Neural crest cell (in vitro differentiated cells): ENCODE measurements at regions not wholly inside any gene's neighbourhood (a gene's known extent, or its start where the extent isn't known, plus 50 kb on each side); places are given as distances from the start of the nearest gene placed in this dataset.

ENCODE experiments used
- DNase-seq: peaks from one replicate; pipeline ENCODE4 v3.0.0; 2021; ENCODE audit warnings: low read depth, mixed read lengths, low spot score
- H3K27ac Mint-ChIP-seq: one replicate; pipeline ENCODE4 v1.8.0; 2021; ENCODE audit warnings: mild to moderate bottlenecking, mixed read lengths; ENCODE audit not compliant: unreplicated experiment
- H3K27me3 Mint-ChIP-seq: 2 replicates; pipeline ENCODE4 v1.8.0; 2021; ENCODE audit warnings: low read depth, mild to moderate bottlenecking, mixed read lengths
- H3K36me3 Mint-ChIP-seq: 2 replicates; pipeline ENCODE4 v1.8.0; 2021; ENCODE audit warnings: low read depth, mild to moderate bottlenecking, mixed read lengths
- H3K4me1 Mint-ChIP-seq: 2 replicates; pipeline ENCODE4 v1.8.0; 2021; ENCODE audit warnings: mixed read lengths
- H3K4me3 Mint-ChIP-seq: one replicate; pipeline ENCODE4 v1.8.0; 2021; ENCODE audit warnings: mild to moderate bottlenecking, mixed read lengths
- H3K9me3 Mint-ChIP-seq: 2 replicates; pipeline ENCODE4 v1.8.0; 2021; ENCODE audit warnings: mixed read lengths
- TF ChIP-seq, protein P1 (sequence below): fragments of 200-600 bp; sonication (generic); conservative IDR thresholded peaks from 2 replicates; pipeline ENCODE4 v1.5.0; 2021; ENCODE audit warnings: antibody characterized with exemption, mild to moderate bottlenecking

DNA sequence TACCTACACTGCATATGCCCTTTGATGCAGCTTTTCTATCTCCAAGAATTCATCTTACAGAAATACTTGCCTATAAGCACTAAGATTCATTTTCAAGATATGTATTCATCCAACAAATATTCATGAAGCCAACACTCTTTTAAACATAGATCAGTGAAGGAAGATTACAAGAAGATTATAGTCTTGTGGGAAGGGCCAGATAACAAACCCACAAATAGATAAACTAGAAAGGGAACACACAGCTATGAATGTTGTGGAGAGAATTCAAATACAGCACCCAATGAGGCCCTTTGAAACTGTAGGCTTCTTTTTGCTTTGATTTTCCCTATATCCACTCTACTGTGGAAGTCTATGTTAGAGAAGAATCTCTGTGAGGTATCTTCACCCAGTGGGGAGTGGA lies 186.7 kb upstream of the RBMS1 start:
- TF ChIP-seq, protein P1, sequence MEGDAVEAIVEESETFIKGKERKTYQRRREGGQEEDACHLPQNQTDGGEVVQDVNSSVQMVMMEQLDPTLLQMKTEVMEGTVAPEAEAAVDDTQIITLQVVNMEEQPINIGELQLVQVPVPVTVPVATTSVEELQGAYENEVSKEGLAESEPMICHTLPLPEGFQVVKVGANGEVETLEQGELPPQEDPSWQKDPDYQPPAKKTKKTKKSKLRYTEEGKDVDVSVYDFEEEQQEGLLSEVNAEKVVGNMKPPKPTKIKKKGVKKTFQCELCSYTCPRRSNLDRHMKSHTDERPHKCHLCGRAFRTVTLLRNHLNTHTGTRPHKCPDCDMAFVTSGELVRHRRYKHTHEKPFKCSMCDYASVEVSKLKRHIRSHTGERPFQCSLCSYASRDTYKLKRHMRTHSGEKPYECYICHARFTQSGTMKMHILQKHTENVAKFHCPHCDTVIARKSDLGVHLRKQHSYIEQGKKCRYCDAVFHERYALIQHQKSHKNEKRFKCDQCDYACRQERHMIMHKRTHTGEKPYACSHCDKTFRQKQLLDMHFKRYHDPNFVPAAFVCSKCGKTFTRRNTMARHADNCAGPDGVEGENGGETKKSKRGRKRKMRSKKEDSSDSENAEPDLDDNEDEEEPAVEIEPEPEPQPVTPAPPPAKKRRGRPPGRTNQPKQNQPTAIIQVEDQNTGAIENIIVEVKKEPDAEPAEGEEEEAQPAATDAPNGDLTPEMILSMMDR, result no peak
- H3K27me3 Mint-ChIP-seq, result no peaks in the 10 kb centered on the region
- DNase-seq, result no peak
- peaks cover 14% of the 10 kb centered on the region for H3K9me3 Mint-ChIP-seq
- no peak overlapping the region for H3K27ac Mint-ChIP-seq
- H3K36me3 Mint-ChIP-seq, result peaks cover 8% of the 10 kb centered on the region
- no peaks in the 10 kb centered on the region for H3K4me1 Mint-ChIP-seq
- no peak overlapping the region for H3K4me3 Mint-ChIP-seq

DNA sequence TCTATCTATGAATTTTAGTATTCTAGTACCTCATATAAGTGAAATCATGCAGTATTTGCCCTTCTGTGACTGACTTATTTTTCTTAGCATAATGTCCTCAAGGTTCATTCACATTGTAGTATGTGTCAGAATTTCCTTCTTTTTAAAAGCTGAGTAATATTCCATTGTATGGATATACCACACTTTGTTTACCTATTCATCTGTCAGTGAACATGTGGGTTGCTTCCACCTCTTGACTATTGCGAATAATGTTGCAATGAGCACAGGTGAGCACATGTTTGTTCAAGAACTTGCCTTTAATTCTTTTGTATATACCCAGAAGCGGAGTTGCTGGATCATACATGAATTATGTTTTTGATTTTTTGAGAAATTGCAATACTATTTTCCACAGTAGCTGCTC lies 187.4 kb upstream of the RBMS1 start:
- peaks cover 8% of the 10 kb centered on the region for H3K36me3 Mint-ChIP-seq
- TF ChIP-seq, protein P1, result no peak
- no peaks in the 10 kb centered on the region for H3K27me3 Mint-ChIP-seq
- no peak for DNase-seq
- no peak overlapping the region for H3K27ac Mint-ChIP-seq
- H3K4me3 Mint-ChIP-seq, result no peak overlapping the region
- peaks cover 14% of the 10 kb centered on the region for H3K9me3 Mint-ChIP-seq
- no peaks in the 10 kb centered on the region for H3K4me1 Mint-ChIP-seq

- Mint-ChIP-seq H3K4me3 (no peak overlapping the region), H3K9me3 (peaks cover 14% of the 10 kb centered on the region), H3K27me3 (no peaks in the 10 kb centered on the region), H3K36me3 (peaks cover 8% of the 10 kb centered on the region), H3K4me1 (peaks cover 4% of the 10 kb centered on the region), H3K27ac (no peak overlapping the region)
- DNase-seq, result no peak
- TF ChIP-seq, protein P1, result no peak
These were observed 189.6 kb upstream of the RBMS1 start for GRCh38 chr2:160683206-160683605.

DNA sequence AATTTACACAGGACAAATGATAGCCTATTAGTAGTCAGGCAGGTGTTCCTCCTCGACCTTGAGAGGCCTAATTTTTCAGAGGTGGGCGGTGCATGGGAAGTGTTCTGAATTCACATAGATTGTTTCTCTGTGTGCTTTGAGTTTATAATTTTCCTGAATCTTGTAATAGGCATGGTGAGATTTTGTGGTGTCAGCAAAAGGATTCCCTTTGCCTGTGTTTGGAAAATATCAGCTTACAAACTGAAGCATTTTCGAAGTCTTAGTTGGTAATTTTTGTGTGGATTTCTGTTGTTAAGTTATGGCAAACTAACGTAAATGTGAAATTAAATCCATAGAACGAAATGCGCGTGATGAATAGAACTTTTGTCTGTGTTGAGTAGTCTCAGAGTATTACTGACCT lies 194.0 kb upstream of the RBMS1 start:
- TF ChIP-seq, protein P1, result no peak
- H3K36me3 Mint-ChIP-seq, result peaks cover 4% of the 10 kb centered on the region
- H3K4me3 Mint-ChIP-seq, result no peak overlapping the region
- H3K9me3 Mint-ChIP-seq, result peaks cover 12% of the 10 kb centered on the region
- no peak for DNase-seq
- no peaks in the 10 kb centered on the region for H3K27me3 Mint-ChIP-seq
- peaks cover 4% of the 10 kb centered on the region for H3K4me1 Mint-ChIP-seq
- no peak overlapping the region for H3K27ac Mint-ChIP-seq

DNA sequence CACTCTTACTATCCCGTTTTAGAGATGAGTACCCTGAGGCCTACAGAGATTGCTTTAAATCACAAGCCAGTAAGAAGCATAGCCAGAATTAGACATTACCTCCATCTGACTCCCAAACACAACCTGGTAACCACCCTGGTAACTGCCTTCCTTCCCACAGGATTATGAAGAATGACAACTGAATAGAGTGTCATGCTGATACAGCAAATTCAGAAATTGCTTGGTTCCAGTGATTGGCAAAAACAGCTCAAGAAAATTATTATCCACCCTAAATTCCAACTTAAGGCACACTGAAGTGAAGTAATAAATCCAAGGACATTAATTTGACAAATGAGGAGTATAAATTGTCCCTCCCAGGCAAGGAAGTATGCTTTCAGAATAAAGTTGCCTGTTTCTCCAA lies 195.8 kb upstream of the RBMS1 start:
- DNase-seq, result no peak
- TF ChIP-seq, protein P1, result no peak
- Mint-ChIP-seq H3K4me3 (no peak overlapping the region), H3K27ac (no peak overlapping the region), H3K27me3 (no peaks in the 10 kb centered on the region), H3K4me1 (peaks cover 4% of the 10 kb centered on the region), H3K9me3 (peaks cover 12% of the 10 kb centered on the region), H3K36me3 (no peaks in the 10 kb centered on the region)

DNA sequence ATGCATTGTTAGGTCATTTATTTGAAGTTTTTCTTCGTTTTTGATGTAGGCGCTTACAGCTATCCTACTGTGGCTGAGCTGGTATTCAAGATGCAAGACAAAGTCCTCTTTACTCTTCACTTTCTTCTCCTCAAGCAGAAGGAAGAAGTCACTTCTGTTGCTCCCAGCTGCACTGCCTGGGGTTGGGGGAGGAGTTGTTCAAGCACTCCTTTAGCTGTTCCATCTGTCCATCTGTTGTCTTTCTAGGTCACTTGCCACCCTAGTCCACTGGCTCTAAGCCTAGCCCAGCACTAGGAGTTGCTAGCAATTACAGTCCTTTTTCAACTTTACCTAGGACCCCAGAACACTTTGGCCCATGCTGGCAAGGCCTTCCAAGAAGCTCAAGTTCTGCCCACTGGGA lies 200.6 kb upstream of the RBMS1 start:
- Mint-ChIP-seq H3K4me1 (no peaks in the 10 kb centered on the region), H3K27ac (no peak overlapping the region), H3K27me3 (no peaks in the 10 kb centered on the region), H3K9me3 (peaks cover 12% of the 10 kb centered on the region), H3K36me3 (no peaks in the 10 kb centered on the region), H3K4me3 (no peak overlapping the region)
- TF ChIP-seq, protein P1, result no peak
- no peak for DNase-seq
